Karpas-422 (cell line): ENCODE measurements at regions not wholly inside any gene's neighbourhood (a gene's known extent, or its start where the extent isn't known, plus 50 kb on each side); places are given as distances from the start of the nearest gene placed in this dataset.
"Not testable (repeated sequence)": the region's sequence is repeated elsewhere in the genome, so short reads cannot be mapped to it uniquely, and the experiment has no call there.

Source experiments
- DNase-seq: peaks from one replicate; pipeline ENCODE4 v3.0.0-alpha.2; 2015
- H2AFZ ChIP-seq: fragments of 200-600 bp; sonication (generic); 2 replicates; pipeline ENCODE4 v1.6.1; 2014; ENCODE audit warnings: antibody characterized with exemption, low read length, mixed read lengths
- H3K27ac ChIP-seq: fragments of 200-600 bp; sonication (generic); 2 replicates; pipeline ENCODE4 v1.5.1; 2014; ENCODE audit warnings: mild to moderate bottlenecking, low read length, moderate library complexity
- H3K27me3 ChIP-seq: fragments of 200-600 bp; sonication (generic); 2 replicates; pipeline ENCODE4 v1.6.1; 2014; ENCODE audit warnings: low read length, mixed read lengths
- H3K36me3 ChIP-seq: fragments of 200-600 bp; sonication (generic); 2 replicates; pipeline ENCODE4 v1.6.1; 2014; ENCODE audit warnings: low read length, mixed read lengths; ENCODE audit not compliant: insufficient read depth
- H3K4me1 ChIP-seq: fragments of 200-600 bp; sonication (generic); 2 replicates; pipeline ENCODE4 v1.6.1; 2014; ENCODE audit warnings: mild to moderate bottlenecking, low read length, mixed read lengths
- H3K4me2 ChIP-seq: fragments of 200-600 bp; sonication (generic); 2 replicates; pipeline ENCODE4 v1.6.1; 2014; ENCODE audit warnings: low read length, low read depth, mild to moderate bottlenecking; ENCODE audit not compliant: poor library complexity, severe bottlenecking
- H3K4me3 ChIP-seq: fragments of 200-600 bp; sonication (generic); 2 replicates; pipeline ENCODE4 v1.5.1; 2014; ENCODE audit warnings: mild to moderate bottlenecking, antibody characterized with exemption, low read length, mixed read lengths
- H3K79me2 ChIP-seq: fragments of 200-600 bp; sonication (generic); 2 replicates; pipeline ENCODE4 v1.6.1; 2014; ENCODE audit warnings: mild to moderate bottlenecking, low read length, mixed read lengths
- H3K9ac ChIP-seq: fragments of 200-600 bp; sonication (generic); 2 replicates; pipeline ENCODE4 v1.6.0; 2014; ENCODE audit warnings: low read length
- H3K9me2 ChIP-seq: fragments of 200-600 bp; sonication (generic), shearing (Covaris generic); replicated peaks from 2 replicates; pipeline ENCODE4 v1.6.0; 2014; ENCODE audit warnings: mild to moderate bottlenecking, low read length, moderate library complexity; ENCODE audit not compliant: insufficient read depth
- H3K9me3 ChIP-seq: fragments of 300-700, 200-600 bp; sonication (generic); 2 replicates; pipeline ENCODE4 v1.6.1; 2014; ENCODE audit warnings: low read length, mixed read lengths
- H4K20me1 ChIP-seq: fragments of 200-600 bp; sonication (generic); 2 replicates; pipeline ENCODE4 v1.6.1; 2014; ENCODE audit warnings: mild to moderate bottlenecking, antibody characterized with exemption, low read length, low read depth; ENCODE audit not compliant: insufficient read depth

DNA sequence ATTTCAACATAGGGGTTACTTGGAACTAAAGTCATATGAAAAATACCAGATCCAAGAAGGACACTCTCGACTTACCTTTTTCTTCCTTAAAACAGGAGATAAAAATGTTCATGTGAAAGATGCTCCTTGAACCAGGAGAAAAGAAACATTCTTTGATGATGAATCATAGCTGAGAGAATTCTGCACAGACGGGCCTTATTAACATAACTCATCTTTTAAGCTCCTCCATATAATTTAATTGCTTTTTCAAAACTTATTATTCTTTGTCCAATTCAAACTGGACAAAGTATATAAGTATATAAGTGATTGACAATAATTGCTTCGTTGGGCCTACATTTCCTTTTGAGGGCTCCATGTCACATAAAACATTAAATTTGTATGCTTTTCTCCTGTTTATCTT is 945.2 kb upstream of the C9orf72 start:
- Histone ChIP-seq H3K4me3 (no peak overlapping the region), H3K9me2 (no peaks in the 10 kb centered on the region), H3K27ac (no peak overlapping the region), H3K36me3 (no peaks in the 10 kb centered on the region), H3K4me2 (no peak overlapping the region), H2AFZ (no peak overlapping the region), H3K4me1 (no peaks in the 10 kb centered on the region), H3K9ac (no peak overlapping the region), H3K27me3 (no peaks in the 10 kb centered on the region), H4K20me1 (no peaks in the 10 kb centered on the region), H3K79me2 (no peaks in the 10 kb centered on the region), H3K9me3 (peaks cover 21% of the 10 kb centered on the region)
- DNase-seq = no peak

DNA sequence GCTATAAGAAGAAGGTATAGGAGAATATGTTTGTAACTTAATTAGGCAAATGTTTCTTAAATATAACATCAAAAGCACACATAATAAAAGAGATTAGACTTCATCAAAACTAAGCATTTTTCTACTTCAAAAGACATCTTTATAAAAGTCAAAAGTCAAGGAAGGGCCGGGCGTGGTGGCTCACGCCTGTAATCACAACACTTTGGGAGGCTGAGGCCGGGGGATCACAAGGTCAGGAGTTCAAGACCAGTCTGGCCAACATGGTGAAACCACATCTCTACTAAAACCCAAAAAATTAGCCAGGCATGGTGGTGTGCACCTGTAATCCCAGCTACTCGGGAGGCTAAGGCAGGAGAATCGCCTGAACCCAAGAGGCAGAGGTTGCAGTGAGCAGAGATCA is 951.0 kb upstream of the C9orf72 start:
- H3K9me2 ChIP-seq, H3K4me2 ChIP-seq, H3K4me3 ChIP-seq, H4K20me1 ChIP-seq, H3K27me3 ChIP-seq, H3K4me1 ChIP-seq, H2AFZ ChIP-seq, H3K9ac ChIP-seq, H3K36me3 ChIP-seq, H3K27ac ChIP-seq, H3K79me2 ChIP-seq, DNase-seq: not testable (repeated sequence)
- H3K9me3 ChIP-seq = peaks cover 45% of the 10 kb centered on the region

DNA sequence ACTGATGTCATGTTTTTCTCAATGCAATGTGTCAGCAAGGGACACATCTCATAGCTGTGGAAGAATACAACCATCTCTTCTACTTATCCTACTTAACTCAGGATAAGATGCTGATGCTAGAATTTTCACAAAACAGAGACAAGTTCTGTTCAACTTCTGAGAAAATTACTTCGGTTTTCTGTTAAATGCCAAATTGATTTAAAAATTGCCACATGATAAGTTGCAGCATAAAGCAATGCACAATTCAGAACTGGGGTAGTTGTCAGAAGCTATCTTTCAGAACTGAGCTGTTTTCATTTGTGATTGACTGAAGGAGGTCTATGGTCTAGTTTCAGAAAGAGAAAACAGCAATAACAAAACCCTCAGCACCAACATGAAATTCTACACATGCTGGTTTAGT is 954.8 kb upstream of the C9orf72 start:
- DNase-seq = no peak
- no peak overlapping the region for H2AFZ ChIP-seq
- H3K36me3 ChIP-seq = no peaks in the 10 kb centered on the region
- H3K4me3 ChIP-seq = no peak overlapping the region
- no peaks in the 10 kb centered on the region for H3K27me3 ChIP-seq
- no peaks in the 10 kb centered on the region for H3K79me2 ChIP-seq
- no peak overlapping the region for H3K4me2 ChIP-seq
- no peak overlapping the region for H3K9ac ChIP-seq
- no peaks in the 10 kb centered on the region for H4K20me1 ChIP-seq
- no peaks in the 10 kb centered on the region for H3K4me1 ChIP-seq
- peaks cover 33% of the 10 kb centered on the region for H3K9me3 ChIP-seq
- no peak overlapping the region for H3K27ac ChIP-seq
- no peaks in the 10 kb centered on the region for H3K9me2 ChIP-seq

DNA sequence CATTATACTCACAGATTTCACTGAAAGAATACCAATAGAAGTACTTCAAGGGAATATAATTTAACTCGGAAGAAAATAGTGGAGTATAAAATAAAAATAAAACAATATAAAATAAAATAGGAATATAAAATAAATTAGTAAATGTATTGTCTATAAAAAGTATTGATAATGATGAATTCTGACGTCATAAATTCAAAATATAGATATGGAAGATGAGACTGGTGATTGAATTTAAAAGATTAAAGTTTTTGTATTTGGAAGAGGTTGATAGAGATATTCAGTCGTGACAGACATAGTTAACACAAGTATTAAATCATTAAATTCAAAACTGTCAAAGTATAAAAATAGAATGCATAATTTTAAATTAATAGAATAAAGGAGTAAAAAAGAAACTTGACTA is 964.9 kb upstream of the C9orf72 start:
- no peak overlapping the region for H3K9ac ChIP-seq
- no peak overlapping the region for H2AFZ ChIP-seq
- H3K9me3 ChIP-seq = peaks cover 10% of the 10 kb centered on the region
- no peaks in the 10 kb centered on the region for H3K27me3 ChIP-seq
- H3K36me3 ChIP-seq = no peaks in the 10 kb centered on the region
- H3K27ac ChIP-seq = no peak overlapping the region
- H3K4me1 ChIP-seq = no peaks in the 10 kb centered on the region
- DNase-seq = no peak
- H3K79me2 ChIP-seq = no peaks in the 10 kb centered on the region
- H3K4me3 ChIP-seq = no peak overlapping the region
- no peak overlapping the region for H3K4me2 ChIP-seq
- H3K9me2 ChIP-seq = no peaks in the 10 kb centered on the region
- H4K20me1 ChIP-seq = no peaks in the 10 kb centered on the region

DNA sequence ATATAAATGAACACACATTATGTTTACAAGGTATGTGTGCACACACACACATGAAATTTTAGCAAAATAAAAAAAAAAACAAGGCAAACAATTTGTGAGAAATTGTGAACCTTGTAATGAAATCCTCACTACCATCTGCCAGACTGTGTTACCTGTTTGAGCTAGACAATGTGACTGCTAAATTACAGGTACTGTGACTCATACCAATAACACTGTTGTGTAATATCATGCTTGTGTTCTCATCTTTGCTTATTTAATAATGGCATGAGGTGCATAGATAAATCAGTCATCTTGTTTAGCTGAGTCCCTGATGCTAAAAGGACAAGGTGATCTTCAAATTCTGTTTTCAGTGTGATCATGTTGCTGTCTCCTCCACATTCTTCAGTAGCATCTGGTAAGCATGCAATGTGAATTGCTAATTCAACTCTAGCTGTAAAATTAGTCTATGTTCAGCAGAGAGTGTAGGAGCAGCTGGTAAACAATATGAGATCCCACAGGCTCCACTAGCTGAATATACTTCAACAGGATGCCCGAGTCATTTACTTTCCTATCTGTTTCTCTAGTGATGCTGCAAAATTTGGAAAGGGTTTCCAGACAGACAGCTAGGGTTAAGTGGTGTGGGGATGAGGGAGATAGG is 966.3 kb upstream of the C9orf72 start:
- Histone ChIP-seq H3K4me2 (no peak overlapping the region), H3K79me2 (no peaks in the 10 kb centered on the region), H3K4me1 (no peaks in the 10 kb centered on the region), H3K27ac (no peak overlapping the region), H3K36me3 (no peaks in the 10 kb centered on the region), H4K20me1 (no peaks in the 10 kb centered on the region), H2AFZ (no peak overlapping the region), H3K9me3 (peaks cover 15% of the 10 kb centered on the region), H3K9me2 (no peaks in the 10 kb centered on the region), H3K27me3 (no peaks in the 10 kb centered on the region), H3K4me3 (no peak overlapping the region), H3K9ac (no peak overlapping the region)
- no peak for DNase-seq

DNA sequence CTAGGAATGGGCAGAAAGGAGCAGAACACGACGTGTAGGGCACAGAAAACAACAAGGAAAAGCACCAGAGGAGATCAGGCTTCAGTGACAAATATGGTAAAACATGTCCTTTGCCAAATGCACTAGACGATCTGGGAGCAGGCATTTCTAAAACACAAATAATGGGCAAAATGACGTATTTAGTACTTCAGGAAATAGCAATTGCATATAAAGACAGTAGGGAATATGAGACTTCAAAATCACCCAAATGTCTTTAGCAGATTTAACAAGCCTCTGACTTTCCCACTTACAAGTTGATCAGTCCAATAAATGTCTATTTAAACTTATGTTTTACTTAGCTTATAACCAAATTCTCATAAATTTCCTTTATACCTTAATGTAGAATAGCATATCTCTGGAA is 969.6 kb upstream of the C9orf72 start:
- H3K27ac ChIP-seq = no peak overlapping the region
- H3K79me2 ChIP-seq = no peaks in the 10 kb centered on the region
- H3K9ac ChIP-seq = no peak overlapping the region
- H3K36me3 ChIP-seq = no peaks in the 10 kb centered on the region
- no peaks in the 10 kb centered on the region; the same call in 1 of the 2 replicates for H3K9me2 ChIP-seq
- H3K4me3 ChIP-seq = no peak overlapping the region
- no peak overlapping the region for H2AFZ ChIP-seq
- no peak for DNase-seq
- no peaks in the 10 kb centered on the region for H4K20me1 ChIP-seq
- no peaks in the 10 kb centered on the region for H3K4me1 ChIP-seq
- H3K9me3 ChIP-seq = peaks cover 13% of the 10 kb centered on the region
- H3K27me3 ChIP-seq = no peaks in the 10 kb centered on the region
- no peak overlapping the region for H3K4me2 ChIP-seq

DNA sequence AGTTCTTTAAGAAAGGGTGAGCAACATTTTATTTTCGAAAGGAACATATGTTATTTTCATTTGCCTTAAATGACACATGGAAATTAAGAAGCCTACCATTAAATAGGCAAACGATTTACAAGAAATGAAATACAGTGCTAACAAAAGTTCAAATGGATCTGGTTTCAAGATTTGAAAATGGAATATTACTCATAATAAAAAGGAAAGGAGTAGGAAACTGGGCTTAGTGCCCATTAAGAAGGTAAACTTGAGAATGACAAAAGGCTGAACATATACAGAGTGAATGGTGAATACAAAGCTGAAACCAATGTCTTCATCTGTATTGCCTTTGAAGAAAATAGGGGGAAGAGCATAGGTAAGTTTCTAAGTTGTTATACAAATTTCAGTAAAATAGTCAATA is 974.2 kb upstream of the C9orf72 start:
- no peak overlapping the region for H3K4me3 ChIP-seq
- no peak overlapping the region for H3K4me2 ChIP-seq
- no peak overlapping the region for H2AFZ ChIP-seq
- no peaks in the 10 kb centered on the region for H3K27me3 ChIP-seq
- H3K4me1 ChIP-seq = no peaks in the 10 kb centered on the region
- H3K27ac ChIP-seq = no peak overlapping the region
- no peak for DNase-seq
- no peaks in the 10 kb centered on the region for H3K79me2 ChIP-seq
- H3K9ac ChIP-seq = no peak overlapping the region
- peaks cover 15% of the 10 kb centered on the region; the same call in 1 of the 2 replicates for H3K9me3 ChIP-seq
- H4K20me1 ChIP-seq = no peaks in the 10 kb centered on the region
- no peaks in the 10 kb centered on the region; the same call in 1 of the 2 replicates for H3K9me2 ChIP-seq
- no peaks in the 10 kb centered on the region for H3K36me3 ChIP-seq

DNA sequence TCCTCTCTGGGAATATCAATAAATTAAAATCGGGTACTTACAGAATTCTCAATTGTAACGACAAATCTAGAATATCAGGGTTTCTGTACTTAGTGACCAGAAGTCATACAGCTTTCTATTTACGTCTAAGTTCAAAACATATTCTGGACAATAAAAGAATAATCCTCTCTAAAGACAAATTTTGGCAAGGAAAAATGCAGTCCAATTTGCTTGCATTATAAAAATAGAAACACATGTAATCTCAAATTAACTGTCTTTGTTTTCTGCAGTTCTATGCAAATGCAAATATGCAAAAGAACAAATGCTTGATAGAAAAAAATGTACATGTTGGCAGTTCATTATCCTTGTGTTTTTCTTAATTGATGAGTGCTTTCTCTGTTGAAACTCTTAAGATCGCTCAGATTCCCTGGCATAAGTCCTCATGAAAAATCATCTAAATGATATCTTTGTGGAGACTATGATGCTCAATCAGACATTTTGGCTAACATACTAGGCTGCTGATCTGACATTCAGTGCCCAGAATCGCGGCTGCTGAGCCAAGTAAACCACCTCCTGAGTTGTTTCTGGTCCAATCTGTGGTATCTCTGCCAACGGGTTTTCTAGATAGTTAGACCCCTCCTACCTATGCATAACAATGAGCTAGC is 990.1 kb upstream of the C9orf72 start:
- Histone ChIP-seq H3K27me3 (no peaks in the 10 kb centered on the region), H3K9me3 (peaks cover 21% of the 10 kb centered on the region), H4K20me1 (no peaks in the 10 kb centered on the region), H3K4me3 (no peak overlapping the region), H3K4me2 (no peak overlapping the region), H3K27ac (no peak overlapping the region), H3K9ac (no peak overlapping the region), H3K79me2 (no peaks in the 10 kb centered on the region), H3K4me1 (no peaks in the 10 kb centered on the region), H3K36me3 (no peaks in the 10 kb centered on the region), H2AFZ (no peak overlapping the region), H3K9me2 (no peaks in the 10 kb centered on the region)
- no peak for DNase-seq
